ENCODE measurements at regions not wholly inside any gene's neighbourhood (a gene's known extent, or its start where the extent isn't known, plus 50 kb on each side); places are given as distances from the start of the nearest gene placed in this dataset.

DNA sequence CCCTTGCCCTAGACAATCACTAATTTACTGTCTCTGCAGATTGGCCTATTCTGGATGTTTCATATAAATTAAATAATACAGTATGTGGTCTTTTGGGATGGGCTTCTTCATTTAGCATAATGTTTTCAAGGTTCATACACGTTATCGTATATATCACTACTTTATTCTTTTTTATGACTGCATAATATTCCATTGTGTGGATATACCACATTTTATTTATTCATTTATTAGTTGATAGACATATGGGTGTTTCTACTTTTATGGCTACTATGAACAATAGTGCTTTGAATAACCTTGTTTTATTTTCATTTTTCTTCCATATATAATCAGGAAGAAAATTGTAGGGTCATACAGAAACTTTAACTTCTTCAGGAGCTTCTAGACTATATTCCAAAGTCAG lies 108.5 kb upstream of the PAPPA start:
- Histone ChIP-seq H3K36me3 (no peaks in the 10 kb centered on the region), H3K27ac (no peak overlapping the region), H3K27me3 (no peaks in the 10 kb centered on the region), H3K4me1 (no peaks in the 10 kb centered on the region), H3K9me3 (no peaks in the 10 kb centered on the region), H3K4me3 (no peak overlapping the region)
- DNase-seq (no peak), ATAC-seq (ENCODE audit: low FRiP score in 2 of 2) (no peak)
- TF ChIP-seq POLR2AphosphoS5 (IDR thresholded peaks at IDR 0.05): no peak
- TF ChIP-seq, protein P1, sequence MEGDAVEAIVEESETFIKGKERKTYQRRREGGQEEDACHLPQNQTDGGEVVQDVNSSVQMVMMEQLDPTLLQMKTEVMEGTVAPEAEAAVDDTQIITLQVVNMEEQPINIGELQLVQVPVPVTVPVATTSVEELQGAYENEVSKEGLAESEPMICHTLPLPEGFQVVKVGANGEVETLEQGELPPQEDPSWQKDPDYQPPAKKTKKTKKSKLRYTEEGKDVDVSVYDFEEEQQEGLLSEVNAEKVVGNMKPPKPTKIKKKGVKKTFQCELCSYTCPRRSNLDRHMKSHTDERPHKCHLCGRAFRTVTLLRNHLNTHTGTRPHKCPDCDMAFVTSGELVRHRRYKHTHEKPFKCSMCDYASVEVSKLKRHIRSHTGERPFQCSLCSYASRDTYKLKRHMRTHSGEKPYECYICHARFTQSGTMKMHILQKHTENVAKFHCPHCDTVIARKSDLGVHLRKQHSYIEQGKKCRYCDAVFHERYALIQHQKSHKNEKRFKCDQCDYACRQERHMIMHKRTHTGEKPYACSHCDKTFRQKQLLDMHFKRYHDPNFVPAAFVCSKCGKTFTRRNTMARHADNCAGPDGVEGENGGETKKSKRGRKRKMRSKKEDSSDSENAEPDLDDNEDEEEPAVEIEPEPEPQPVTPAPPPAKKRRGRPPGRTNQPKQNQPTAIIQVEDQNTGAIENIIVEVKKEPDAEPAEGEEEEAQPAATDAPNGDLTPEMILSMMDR (IDR thresholded peaks at IDR 0.05): no peak
- TF ChIP-seq EP300 (IDR thresholded peaks at IDR 0.05): no peak
- TF ChIP-seq POLR2A (IDR thresholded peaks at IDR 0.05): no peak
- WGBS, 2 donors: 89 to 100% methylated on average over 2 of the region's 2 CpGs

DNA sequence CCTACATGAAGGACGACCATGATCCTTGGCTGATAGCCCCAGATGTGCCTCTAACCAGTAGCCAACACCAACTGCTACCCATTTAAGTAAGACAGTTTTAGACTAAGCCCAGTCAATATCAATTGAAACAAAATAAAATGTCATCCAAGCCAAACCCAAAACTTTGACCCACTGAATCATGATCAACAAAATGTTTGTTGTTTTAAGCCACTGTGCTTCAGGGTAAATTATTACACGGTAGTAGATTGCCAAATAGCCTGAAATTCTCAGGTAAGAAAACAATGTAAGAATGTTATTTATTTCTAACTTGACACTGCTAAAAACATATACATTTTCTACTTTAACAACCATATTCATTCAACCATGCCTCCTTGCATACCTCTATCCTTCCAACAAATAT lies 105.5 kb upstream of the PAPPA start:
- no peak overlapping the region for H3K4me3 ChIP-seq
- DNase-seq: no peak
- no peak overlapping the region for H3K27ac ChIP-seq
- no peak for ATAC-seq (ENCODE audit: low FRiP score in 2 of 2)
- no peaks in the 10 kb centered on the region for H3K36me3 ChIP-seq
- no peaks in the 10 kb centered on the region for H3K4me1 ChIP-seq
- TF ChIP-seq, protein P1 (IDR thresholded peaks at IDR 0.05): no peak
- no peak for TF ChIP-seq POLR2AphosphoS5 (IDR thresholded peaks at IDR 0.05)
- no peak for TF ChIP-seq POLR2A (IDR thresholded peaks at IDR 0.05)
- TF ChIP-seq EP300 (IDR thresholded peaks at IDR 0.05): no peak
- H3K9me3 ChIP-seq: no peaks in the 10 kb centered on the region
- 74 to 84% methylated on average over 2 of the region's 2 CpGs for WGBS, 2 donors
- no peaks in the 10 kb centered on the region for H3K27me3 ChIP-seq

DNA sequence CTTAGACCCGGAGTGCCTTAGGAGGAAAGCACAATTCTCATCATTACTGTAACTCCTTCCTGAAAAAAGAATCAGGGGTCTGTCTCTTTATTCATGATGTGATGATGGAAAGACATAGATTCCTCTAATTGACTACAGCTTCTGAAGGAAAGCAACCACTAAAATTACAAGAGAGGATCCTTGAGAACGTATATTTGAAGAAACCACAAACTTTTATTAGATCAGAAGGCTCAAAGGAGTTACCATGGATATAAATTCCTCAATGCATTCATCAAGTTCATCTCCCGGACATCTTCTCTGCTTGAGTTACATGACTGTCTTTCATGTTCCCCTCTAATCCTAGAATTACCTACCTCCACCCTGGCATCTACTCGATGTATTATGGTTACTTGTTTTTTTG lies 104.1 kb upstream of the PAPPA start:
- ATAC-seq (ENCODE audit: low FRiP score in 2 of 2) (no peak), DNase-seq (no peak)
- H3K4me3 ChIP-seq: no peak overlapping the region
- no peaks in the 10 kb centered on the region for H3K9me3 ChIP-seq
- TF ChIP-seq POLR2AphosphoS5 (IDR thresholded peaks at IDR 0.05): no peak
- TF ChIP-seq POLR2A (IDR thresholded peaks at IDR 0.05): no peak
- no peak for TF ChIP-seq EP300 (IDR thresholded peaks at IDR 0.05)
- no peak overlapping the region for H3K27ac ChIP-seq
- no peaks in the 10 kb centered on the region for H3K36me3 ChIP-seq
- no peaks in the 10 kb centered on the region for H3K27me3 ChIP-seq
- H3K4me1 ChIP-seq: no peaks in the 10 kb centered on the region
- 81 to 90% methylated on average over 4 of the region's 4 CpGs for WGBS, 2 donors

DNA sequence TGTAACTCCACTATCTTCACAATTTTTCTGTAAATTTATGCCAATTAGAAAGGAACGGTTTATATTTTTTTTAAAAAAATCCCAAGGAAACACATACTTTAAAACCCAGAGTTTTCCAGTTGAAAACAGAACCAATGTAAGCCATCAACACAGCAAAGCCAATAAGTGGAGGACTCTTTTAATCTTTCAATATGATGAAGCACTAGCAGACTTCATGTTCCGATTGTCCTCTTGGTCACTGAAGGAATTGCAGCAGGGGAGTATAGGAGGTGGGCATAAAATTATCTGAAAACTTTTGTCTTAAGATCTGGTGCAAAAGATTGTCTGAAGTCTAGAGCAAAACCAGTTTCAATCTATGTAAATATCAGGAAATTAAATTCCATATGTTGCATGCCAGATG lies 102.1 kb upstream of the PAPPA start:
- Histone ChIP-seq H3K9me3 (no peaks in the 10 kb centered on the region), H3K27me3 (no peaks in the 10 kb centered on the region), H3K4me1 (no peaks in the 10 kb centered on the region), H3K36me3 (no peaks in the 10 kb centered on the region), H3K4me3 (no peak overlapping the region), H3K27ac (no peak overlapping the region)
- no peak for TF ChIP-seq POLR2A (IDR thresholded peaks at IDR 0.05)
- TF ChIP-seq, protein P1 (IDR thresholded peaks at IDR 0.05): no peak
- TF ChIP-seq EP300 (IDR thresholded peaks at IDR 0.05): no peak
- TF ChIP-seq POLR2AphosphoS5 (IDR thresholded peaks at IDR 0.05): no peak
- no peak for DNase-seq
- WGBS, 2 donors: 86 to 89% methylated on average over 2 of the region's 2 CpGs
- ATAC-seq (ENCODE audit: low FRiP score in 2 of 2): no peak

DNA sequence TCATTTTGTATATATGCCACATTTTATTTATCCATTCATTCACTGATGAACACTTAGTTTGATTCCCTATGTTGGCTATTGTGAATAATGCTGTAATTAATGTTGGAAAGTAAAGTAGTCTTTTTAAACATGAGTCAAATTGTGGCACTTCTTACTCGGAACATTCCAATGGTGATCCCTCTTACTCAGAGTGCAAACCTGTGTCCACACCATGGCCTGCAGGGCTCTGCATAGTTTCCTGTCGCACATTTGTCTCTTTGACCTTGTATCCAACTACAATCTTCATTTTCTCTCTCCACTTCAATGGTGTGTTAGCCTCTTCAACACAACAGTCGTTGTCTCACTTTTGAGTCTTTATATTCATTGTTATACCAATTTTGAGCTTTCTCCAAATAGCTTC lies 98.1 kb upstream of the PAPPA start:
- no peaks in the 10 kb centered on the region for H3K36me3 ChIP-seq
- no peak overlapping the region for H3K27ac ChIP-seq
- 62 to 73% methylated on average over 3 of the region's 3 CpGs for WGBS, 2 donors
- ATAC-seq (ENCODE audit: low FRiP score in 2 of 2) (no peak), DNase-seq (no peak)
- no peaks in the 10 kb centered on the region for H3K27me3 ChIP-seq
- no peaks in the 10 kb centered on the region for H3K9me3 ChIP-seq
- no peaks in the 10 kb centered on the region for H3K4me1 ChIP-seq
- no peak overlapping the region for H3K4me3 ChIP-seq
- TF ChIP-seq EP300 (IDR thresholded peaks at IDR 0.05): no peak
- no peak for TF ChIP-seq POLR2A (IDR thresholded peaks at IDR 0.05)
- no peak for TF ChIP-seq POLR2AphosphoS5 (IDR thresholded peaks at IDR 0.05)
- TF ChIP-seq, protein P1 (IDR thresholded peaks at IDR 0.05): no peak

All from upper lobe of left lung (tissue), 6 donors.